T-helper 17 cell (primary cell): ENCODE measurements at regions not wholly inside any gene's neighbourhood (a gene's known extent, or its start where the extent isn't known, plus 50 kb on each side); places are given as distances from the start of the nearest gene placed in this dataset.

Experiments
- ATAC-seq: fragments of 150-1000 bp; cut with Tn5 transposase; 2 replicates; pipeline ENCODE4 v1.10.0; 2021; ENCODE audit warnings: mild to moderate bottlenecking, moderate library complexity
- DNase-seq, 3 donors: peaks; one replicate each; pipeline versions ENCODE4 v3.0.0 to v3.0.0-alpha.2; 2020 to 2021
- H3K9me3 ChIP-seq: one replicate; pipeline ENCODE4 v1.7.0; 2013; ENCODE audit warnings: low read length, mild to moderate bottlenecking; ENCODE audit not compliant: control insufficient read depth, poor library complexity, severe bottlenecking
- H3K27ac Mint-ChIP-seq: one replicate; pipeline ENCODE4 v1.8.0; 2022; ENCODE audit warnings: mild to moderate bottlenecking, moderate library complexity, mixed read lengths
- H3K27me3 Mint-ChIP-seq: one replicate; pipeline ENCODE4 v1.8.0; 2022; ENCODE audit warnings: mixed read lengths
- H3K36me3 Mint-ChIP-seq: one replicate; pipeline ENCODE4 v1.8.0; 2022; ENCODE audit warnings: low read depth, mixed read lengths
- H3K4me1 Mint-ChIP-seq: one replicate; pipeline ENCODE4 v1.8.0; 2022; ENCODE audit warnings: mild to moderate bottlenecking, mixed read lengths
- H3K4me3 Mint-ChIP-seq: one replicate; pipeline ENCODE4 v1.8.0; 2022; ENCODE audit warnings: mild to moderate bottlenecking, moderate library complexity, mixed read lengths

DNA sequence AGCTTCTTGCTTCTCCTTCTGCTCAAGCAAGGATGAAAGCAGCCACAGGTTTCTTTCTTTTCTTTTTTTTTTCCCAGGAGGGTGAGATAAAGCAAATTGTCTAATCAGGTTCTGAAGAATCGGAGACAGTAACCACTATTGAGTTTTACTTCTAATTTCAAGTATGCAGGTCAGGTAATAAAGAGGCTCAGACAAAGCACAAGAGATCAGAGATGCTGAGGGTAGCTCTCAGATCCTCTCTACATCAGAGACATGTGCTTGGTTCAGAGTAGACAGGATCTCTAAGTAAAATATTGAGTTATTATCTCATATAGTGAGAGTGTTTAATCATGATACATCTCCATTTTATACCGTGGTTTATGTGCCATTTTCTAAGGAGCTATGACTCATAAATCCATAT, 168.5 kb downstream of the NFKBIZ start:
- no peaks in the 10 kb centered on the region for H3K4me1 Mint-ChIP-seq
- H3K27me3 Mint-ChIP-seq: no peaks in the 10 kb centered on the region
- ATAC-seq (no peak), DNase-seq (no peak)
- no peaks in the 10 kb centered on the region for H3K36me3 Mint-ChIP-seq
- H3K9me3 ChIP-seq: no peaks in the 10 kb centered on the region
- no peak overlapping the region for H3K4me3 Mint-ChIP-seq
- H3K27ac Mint-ChIP-seq: no peak overlapping the region

GRCh38 chr3:102018551-102018950, 169.2 kb downstream of the NFKBIZ start:
- DNase-seq (no peak), ATAC-seq (peak; percentile 28)
- Mint-ChIP-seq H3K4me1 (no peaks in the 10 kb centered on the region), H3K27me3 (no peaks in the 10 kb centered on the region), H3K4me3 (no peak overlapping the region), H3K36me3 (no peaks in the 10 kb centered on the region), H3K27ac (no peak overlapping the region)
- no peaks in the 10 kb centered on the region for H3K9me3 ChIP-seq

DNA sequence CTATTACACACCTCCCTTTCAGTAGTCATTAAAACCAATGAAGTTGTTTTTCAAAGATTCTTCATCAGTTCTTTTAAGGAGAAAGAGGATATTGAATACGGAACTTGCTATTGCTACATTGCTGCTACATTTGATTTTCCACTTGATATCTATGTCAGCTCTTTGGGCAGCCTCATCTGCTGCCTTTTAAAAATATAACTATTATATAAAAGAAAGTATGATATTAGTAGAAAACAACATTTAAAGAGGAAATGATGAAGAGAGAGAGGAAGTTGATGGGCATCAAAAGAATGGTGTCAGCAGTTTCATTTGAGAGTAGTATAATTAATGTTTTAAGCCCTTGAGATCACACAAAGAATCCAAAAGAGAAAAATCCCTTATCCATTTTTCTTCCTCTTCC, 171.4 kb downstream of the NFKBIZ start:
- Mint-ChIP-seq H3K27me3 (peaks cover 9% of the 10 kb centered on the region), H3K36me3 (no peaks in the 10 kb centered on the region), H3K4me3 (no peak overlapping the region), H3K4me1 (no peaks in the 10 kb centered on the region), H3K27ac (no peak overlapping the region)
- no peaks in the 10 kb centered on the region for H3K9me3 ChIP-seq
- no peak for ATAC-seq
- DNase-seq: no peak

DNA sequence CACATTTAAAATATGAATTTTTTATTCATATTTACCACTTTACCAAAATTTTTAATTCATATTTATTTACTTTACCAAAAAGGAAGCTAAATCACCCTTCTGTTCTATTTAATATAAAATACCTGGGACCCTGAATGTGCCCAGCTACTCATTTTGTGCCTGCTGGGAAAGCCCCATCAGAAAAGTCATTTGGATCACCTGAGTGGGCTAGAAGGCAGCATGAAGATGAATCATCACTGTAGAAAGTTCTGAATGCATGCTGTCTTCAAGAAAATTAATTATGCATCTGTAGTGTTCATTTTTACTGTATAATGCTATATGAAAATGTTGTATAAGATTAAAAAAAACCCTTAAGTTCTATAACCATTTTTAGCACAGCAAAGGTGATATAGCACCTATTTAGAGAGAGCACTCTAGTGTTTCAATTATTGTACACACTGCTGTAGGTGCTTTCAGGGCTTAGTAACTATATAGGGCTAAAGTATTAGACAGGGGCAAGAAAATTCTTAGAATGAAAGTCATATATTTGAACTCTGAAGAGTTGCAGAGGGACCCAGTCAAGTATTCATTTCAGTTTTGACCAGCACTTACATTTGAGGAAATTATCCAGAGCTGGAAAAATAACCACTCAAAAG, 175.1 kb downstream of the NFKBIZ start:
- H3K27ac Mint-ChIP-seq: no peak overlapping the region
- peaks cover 10% of the 10 kb centered on the region for H3K27me3 Mint-ChIP-seq
- ATAC-seq (no peak), DNase-seq (no peak)
- H3K36me3 Mint-ChIP-seq: no peaks in the 10 kb centered on the region
- H3K9me3 ChIP-seq: peaks cover 2% of the 10 kb centered on the region
- no peaks in the 10 kb centered on the region for H3K4me1 Mint-ChIP-seq
- no peak overlapping the region for H3K4me3 Mint-ChIP-seq

DNA sequence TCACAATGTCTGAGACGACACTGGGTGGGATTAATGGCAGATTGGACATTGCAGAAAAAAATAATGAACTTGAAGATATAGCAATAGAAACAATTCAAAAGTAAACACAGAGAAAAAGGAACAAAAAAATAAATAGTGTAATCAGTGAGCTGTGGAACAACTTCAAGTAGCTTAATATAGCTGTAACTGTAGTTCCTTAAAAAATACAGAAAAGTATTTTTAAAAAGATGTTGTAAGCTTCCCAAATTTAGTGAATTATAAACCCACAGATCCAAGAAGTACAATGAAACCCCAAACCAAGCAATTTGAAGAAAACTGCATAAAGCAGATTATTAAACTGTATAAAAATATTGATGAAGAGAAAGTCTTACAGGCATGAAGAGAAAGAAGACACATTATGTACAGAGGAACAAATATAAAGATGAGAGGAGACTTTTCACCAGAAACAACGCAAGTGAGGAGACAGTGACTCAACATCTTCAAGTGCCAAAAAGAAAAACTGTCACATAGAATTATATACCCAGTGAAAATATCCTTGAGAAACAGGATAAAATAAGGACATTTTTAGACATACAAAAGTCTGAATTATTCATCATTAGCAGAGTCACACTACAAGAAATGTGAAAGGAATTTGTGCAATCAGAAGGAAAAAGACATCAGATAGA, 176.4 kb downstream of the NFKBIZ start:
- Mint-ChIP-seq H3K4me1 (no peaks in the 10 kb centered on the region), H3K27ac (no peak overlapping the region), H3K4me3 (no peak overlapping the region), H3K36me3 (no peaks in the 10 kb centered on the region), H3K27me3 (peaks cover 10% of the 10 kb centered on the region)
- peaks cover 2% of the 10 kb centered on the region for H3K9me3 ChIP-seq
- no peak for DNase-seq
- ATAC-seq: no peak

DNA sequence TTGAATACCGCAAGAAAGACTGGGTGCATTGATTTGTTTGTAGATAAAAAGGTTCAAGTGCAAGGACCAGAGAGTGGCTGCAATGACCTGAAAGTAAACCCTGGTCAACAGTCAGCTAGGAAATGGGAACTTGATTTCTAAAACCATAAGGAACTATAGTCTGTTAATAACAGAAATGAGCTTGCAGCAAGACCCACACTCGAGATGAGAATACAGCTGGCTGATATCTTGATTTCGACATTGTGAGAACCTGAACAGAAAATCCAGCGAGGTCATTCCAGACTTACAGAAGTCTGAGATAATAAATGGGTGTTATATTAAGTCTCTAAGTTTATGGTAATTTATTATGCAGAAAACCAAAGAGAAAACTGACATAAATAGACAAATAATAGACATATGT, 177.3 kb downstream of the NFKBIZ start:
- no peaks in the 10 kb centered on the region for H3K4me1 Mint-ChIP-seq
- H3K27ac Mint-ChIP-seq: no peak overlapping the region
- peaks cover 2% of the 10 kb centered on the region for H3K9me3 ChIP-seq
- H3K27me3 Mint-ChIP-seq: peaks cover 10% of the 10 kb centered on the region
- H3K36me3 Mint-ChIP-seq: no peaks in the 10 kb centered on the region
- DNase-seq (no peak), ATAC-seq (no peak)
- H3K4me3 Mint-ChIP-seq: no peak overlapping the region

DNA sequence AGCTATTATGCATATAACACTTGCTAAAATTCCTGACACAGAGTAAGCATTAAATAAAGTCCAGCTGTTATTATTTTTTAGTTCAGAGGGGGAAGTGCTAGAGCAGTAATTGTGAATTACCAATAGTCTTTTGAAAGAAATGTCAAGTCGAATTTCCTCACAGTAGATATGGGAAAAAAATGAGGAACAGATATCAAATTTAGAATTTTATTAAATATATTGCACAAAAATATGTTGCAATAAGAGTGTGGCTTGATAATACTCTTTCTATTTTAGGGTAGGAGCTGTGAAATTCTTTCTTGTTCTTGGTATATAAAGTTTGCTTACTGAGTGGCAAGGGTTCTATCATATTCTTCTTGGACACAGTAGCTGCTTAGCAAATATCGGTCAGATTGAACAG, 181.3 kb downstream of the NFKBIZ start:
- ATAC-seq: no peak
- DNase-seq: no peak
- Mint-ChIP-seq H3K27ac (no peak overlapping the region), H3K4me3 (no peak overlapping the region), H3K27me3 (peaks cover 1% of the 10 kb centered on the region), H3K4me1 (no peaks in the 10 kb centered on the region), H3K36me3 (no peaks in the 10 kb centered on the region)
- H3K9me3 ChIP-seq: peaks cover 2% of the 10 kb centered on the region

DNA sequence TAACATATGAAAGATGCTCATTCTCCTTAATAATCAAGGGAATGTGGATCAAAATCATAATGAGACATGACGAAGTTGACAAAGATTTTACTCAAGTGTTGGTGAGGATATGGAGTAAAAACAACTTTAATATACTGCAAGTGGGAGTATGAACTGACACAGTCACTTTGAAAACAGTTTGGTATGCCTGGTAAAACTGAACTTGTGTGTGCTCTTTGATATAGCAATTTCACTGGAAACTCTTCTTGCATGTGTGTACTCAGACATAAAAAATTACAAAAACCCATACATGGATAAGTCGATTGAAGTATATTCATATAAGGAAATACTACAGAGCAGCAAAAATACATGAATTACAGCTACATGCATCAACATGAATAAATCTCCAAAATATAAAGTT, 182.5 kb downstream of the NFKBIZ start:
- H3K4me1 Mint-ChIP-seq: no peaks in the 10 kb centered on the region
- DNase-seq: no peak
- no peak overlapping the region for H3K4me3 Mint-ChIP-seq
- H3K9me3 ChIP-seq: peaks cover 2% of the 10 kb centered on the region
- H3K27me3 Mint-ChIP-seq: no peaks in the 10 kb centered on the region
- no peak for ATAC-seq
- no peak overlapping the region for H3K27ac Mint-ChIP-seq
- H3K36me3 Mint-ChIP-seq: no peaks in the 10 kb centered on the region

GRCh38 chr3:102032491-102033383, 183.4 kb downstream of the NFKBIZ start:
- Mint-ChIP-seq H3K4me1 (no peaks in the 10 kb centered on the region), H3K36me3 (no peaks in the 10 kb centered on the region), H3K27me3 (no peaks in the 10 kb centered on the region), H3K27ac (no peak overlapping the region), H3K4me3 (no peak overlapping the region)
- no peaks in the 10 kb centered on the region for H3K9me3 ChIP-seq
- DNase-seq (no peak), ATAC-seq (no peak)

- Mint-ChIP-seq H3K4me1 (no peaks in the 10 kb centered on the region), H3K4me3 (no peak overlapping the region), H3K27me3 (no peaks in the 10 kb centered on the region), H3K36me3 (no peaks in the 10 kb centered on the region), H3K27ac (no peak overlapping the region)
- DNase-seq (no peak), ATAC-seq (no peak)
- H3K9me3 ChIP-seq: no peaks in the 10 kb centered on the region
Observed at GRCh38 chr3:102034639-102035451, 185.5 kb downstream of the NFKBIZ start.

GRCh38 chr3:102036017-102036416, 186.7 kb downstream of the NFKBIZ start:
- Mint-ChIP-seq H3K4me1 (no peaks in the 10 kb centered on the region), H3K27me3 (no peaks in the 10 kb centered on the region), H3K4me3 (no peak overlapping the region), H3K27ac (no peak overlapping the region), H3K36me3 (no peaks in the 10 kb centered on the region)
- no peaks in the 10 kb centered on the region for H3K9me3 ChIP-seq
- DNase-seq (no peak), ATAC-seq (no peak)

GRCh38 chr3:102036472-102036871, 187.2 kb downstream of the NFKBIZ start:
- Mint-ChIP-seq H3K4me3 (no peak overlapping the region), H3K36me3 (no peaks in the 10 kb centered on the region), H3K27me3 (no peaks in the 10 kb centered on the region), H3K4me1 (no peaks in the 10 kb centered on the region), H3K27ac (no peak overlapping the region)
- ATAC-seq: no peak
- no peak for DNase-seq
- H3K9me3 ChIP-seq: no peaks in the 10 kb centered on the region

DNA sequence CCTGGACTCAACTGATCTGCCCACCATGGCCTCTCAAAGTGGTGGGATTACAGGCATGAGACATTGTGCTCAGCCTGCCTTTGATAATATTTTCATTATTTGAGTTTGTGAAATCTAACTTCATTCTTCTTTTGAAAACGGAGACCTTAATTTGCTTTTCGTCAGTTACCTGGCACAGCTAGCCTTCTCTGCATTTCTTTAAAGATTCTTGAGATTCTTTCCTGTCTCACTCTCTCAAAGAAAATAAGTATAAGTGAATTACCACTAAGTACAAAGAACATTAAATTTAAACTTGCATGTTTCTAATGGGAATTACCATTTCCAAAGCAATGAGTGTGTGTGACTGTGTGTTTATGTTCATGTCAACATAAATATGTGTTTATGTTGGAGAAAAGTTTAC, 187.9 kb downstream of the NFKBIZ start:
- Mint-ChIP-seq H3K27me3 (no peaks in the 10 kb centered on the region), H3K4me1 (no peaks in the 10 kb centered on the region), H3K27ac (no peak overlapping the region), H3K36me3 (no peaks in the 10 kb centered on the region), H3K4me3 (no peak overlapping the region)
- no peaks in the 10 kb centered on the region for H3K9me3 ChIP-seq
- ATAC-seq: no peak
- DNase-seq: no peak
